ENCODE measurements at regions not wholly inside any gene's neighbourhood (a gene's known extent, or its start where the extent isn't known, plus 50 kb on each side); places are given as distances from the start of the nearest gene placed in this dataset.

DNA sequence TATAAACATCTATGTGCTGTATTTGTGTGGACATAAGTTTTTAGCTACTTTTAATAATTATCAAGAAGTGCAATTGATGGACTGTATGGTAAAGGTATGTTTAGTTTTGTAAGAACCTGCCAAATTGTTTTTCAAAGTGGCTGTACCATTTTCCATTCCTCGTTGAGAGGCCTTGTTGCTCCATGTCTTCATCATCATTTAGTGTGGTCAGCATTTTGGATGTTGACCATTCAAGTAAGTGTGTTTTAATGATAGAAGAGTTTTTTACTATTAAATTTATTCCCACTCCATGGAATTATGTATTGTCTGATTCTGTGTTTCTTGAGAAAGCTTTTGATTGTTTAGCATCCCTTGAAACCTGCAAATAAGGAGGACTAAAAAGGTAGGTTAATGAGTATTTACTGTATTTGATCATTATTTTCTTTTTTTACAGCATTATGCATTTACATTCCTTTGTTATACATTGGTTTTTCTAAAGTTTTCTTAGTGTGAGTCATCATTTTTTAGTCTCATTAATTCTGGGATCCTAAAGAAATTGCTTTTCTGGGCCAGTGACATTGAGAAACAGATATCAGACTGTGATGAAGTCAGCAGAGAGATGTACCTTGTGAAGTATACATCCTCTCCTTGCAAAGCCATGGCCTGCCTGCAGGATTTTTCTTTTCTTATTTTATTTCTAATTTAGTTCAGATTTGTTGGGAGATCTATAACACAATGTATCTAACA is 312.8 kb upstream of the PTCHD4 start:
- TF ChIP-seq, protein P1, sequence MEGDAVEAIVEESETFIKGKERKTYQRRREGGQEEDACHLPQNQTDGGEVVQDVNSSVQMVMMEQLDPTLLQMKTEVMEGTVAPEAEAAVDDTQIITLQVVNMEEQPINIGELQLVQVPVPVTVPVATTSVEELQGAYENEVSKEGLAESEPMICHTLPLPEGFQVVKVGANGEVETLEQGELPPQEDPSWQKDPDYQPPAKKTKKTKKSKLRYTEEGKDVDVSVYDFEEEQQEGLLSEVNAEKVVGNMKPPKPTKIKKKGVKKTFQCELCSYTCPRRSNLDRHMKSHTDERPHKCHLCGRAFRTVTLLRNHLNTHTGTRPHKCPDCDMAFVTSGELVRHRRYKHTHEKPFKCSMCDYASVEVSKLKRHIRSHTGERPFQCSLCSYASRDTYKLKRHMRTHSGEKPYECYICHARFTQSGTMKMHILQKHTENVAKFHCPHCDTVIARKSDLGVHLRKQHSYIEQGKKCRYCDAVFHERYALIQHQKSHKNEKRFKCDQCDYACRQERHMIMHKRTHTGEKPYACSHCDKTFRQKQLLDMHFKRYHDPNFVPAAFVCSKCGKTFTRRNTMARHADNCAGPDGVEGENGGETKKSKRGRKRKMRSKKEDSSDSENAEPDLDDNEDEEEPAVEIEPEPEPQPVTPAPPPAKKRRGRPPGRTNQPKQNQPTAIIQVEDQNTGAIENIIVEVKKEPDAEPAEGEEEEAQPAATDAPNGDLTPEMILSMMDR (conservative IDR thresholded peaks at IDR 0.05): no peak
- H3K27ac Mint-ChIP-seq: no peak overlapping the region

More for the DNA sequence above, 312.8 kb upstream of the PTCHD4 start:
- H2BK5ac ChIP-seq (ENCODE audit: insufficient read length, low read length): no peak overlapping the region
- no peak overlapping the region for H2AK5ac ChIP-seq (ENCODE audit: insufficient read length, low read length)
- H3K14ac ChIP-seq (ENCODE audit: insufficient read depth, low read length): no peak overlapping the region
- no CpG with 5 or more reads among the region's 1 CpG for WGBS (ENCODE audit: extremely low coverage, insufficient read length, low lambda C conversion rate)
- H3K23ac ChIP-seq (ENCODE audit: insufficient read length, low read depth, low read length): no peak overlapping the region
- Mint-ChIP-seq H3K27me3 (ENCODE audit: low read depth) (no peaks in the 10 kb centered on the region), H3K4me3 (no peak overlapping the region), H3K4me1 (peaks cover 0 to 3% of the 10 kb centered on the region in 2 experiments; a peak in 1 of 4 replicates), H3K36me3 (ENCODE audit: insufficient read depth in 1 of 3, low read depth in 3 of 3) (peaks cover 0 to 8% (median 3%) of the 10 kb centered on the region in 3 experiments; a peak in 5 of 7 replicates), H3K9me3 (peaks cover 8 to 13% of the 10 kb centered on the region in 2 experiments)
- H3K23me2 ChIP-seq (ENCODE audit: insufficient read length, low read depth, low read length, poor library complexity, severe bottlenecking): no peaks in the 10 kb centered on the region
- no peak overlapping the region for H3K27ac ChIP-seq (ENCODE audit: insufficient read length, low read depth, low read length)
- no peak overlapping the region for H3K4ac ChIP-seq (ENCODE audit: low read depth, low read length)
- H3K79me1 ChIP-seq (ENCODE audit: insufficient read depth, low read depth, low read length, poor library complexity, severe bottlenecking): no peaks in the 10 kb centered on the region
- H3K79me2 ChIP-seq (ENCODE audit: insufficient read depth, low read length): no peaks in the 10 kb centered on the region
- H4K20me1 ChIP-seq (ENCODE audit: control insufficient read depth, insufficient read depth, insufficient read length): no peaks in the 10 kb centered on the region
- no peak overlapping the region for H2AFZ ChIP-seq (ENCODE audit: low read length)
- H3K4me1 ChIP-seq (ENCODE audit: insufficient read depth, low read length): no peaks in the 10 kb centered on the region
- no peak overlapping the region for H3K56ac ChIP-seq (ENCODE audit: insufficient read length, low read depth, low read length)
- no peak overlapping the region for H3K9ac ChIP-seq (ENCODE audit: extremely low read depth, insufficient read length, low read length)
- no peak overlapping the region for H3K4me2 ChIP-seq (ENCODE audit: insufficient read depth, insufficient read length, low read length)
- no peaks in the 10 kb centered on the region for H3K27me3 ChIP-seq (ENCODE audit: insufficient read depth, low read length)
- no peak overlapping the region for H4K5ac ChIP-seq (ENCODE audit: insufficient read length, low read depth, low read length)
- no peak overlapping the region for H2BK120ac ChIP-seq (ENCODE audit: low read depth, low read length, poor library complexity, severe bottlenecking)
- H4K8ac ChIP-seq (replicated peaks; ENCODE audit: insufficient read length, low read depth, low read length): no peak overlapping the region
- H2BK20ac ChIP-seq (ENCODE audit: low read depth, low read length, poor library complexity, severe bottlenecking): no peak overlapping the region
- H4K91ac ChIP-seq (ENCODE audit: insufficient read length, low read depth, low read length): no peak overlapping the region
- H3K9me3 ChIP-seq (ENCODE audit: control insufficient read depth, low read depth, low read length): peaks cover 10% of the 10 kb centered on the region
- H2BK15ac ChIP-seq (ENCODE audit: low read depth, low read length): no peak overlapping the region
- no peak for DNase-seq
- no peak overlapping the region for H2BK12ac ChIP-seq (ENCODE audit: insufficient read length, low read depth, low read length)
- H3T11ph ChIP-seq (ENCODE audit: low read length): no peak overlapping the region
- no peak overlapping the region for H3K18ac ChIP-seq (ENCODE audit: insufficient read length, low read depth, low read length)

Measured in H9 (cell line).